IPS DF 4.7 (cell line): ENCODE measurements at regions not wholly inside any gene's neighbourhood (a gene's known extent, or its start where the extent isn't known, plus 50 kb on each side); places are given as distances from the start of the nearest gene placed in this dataset.

Source experiments
- DNase-seq: peaks from one replicate; pipeline ENCODE4 v3.0.0-alpha.2; 2013; ENCODE audit warnings: low spot score; ENCODE audit errors: extremely low read depth

DNA sequence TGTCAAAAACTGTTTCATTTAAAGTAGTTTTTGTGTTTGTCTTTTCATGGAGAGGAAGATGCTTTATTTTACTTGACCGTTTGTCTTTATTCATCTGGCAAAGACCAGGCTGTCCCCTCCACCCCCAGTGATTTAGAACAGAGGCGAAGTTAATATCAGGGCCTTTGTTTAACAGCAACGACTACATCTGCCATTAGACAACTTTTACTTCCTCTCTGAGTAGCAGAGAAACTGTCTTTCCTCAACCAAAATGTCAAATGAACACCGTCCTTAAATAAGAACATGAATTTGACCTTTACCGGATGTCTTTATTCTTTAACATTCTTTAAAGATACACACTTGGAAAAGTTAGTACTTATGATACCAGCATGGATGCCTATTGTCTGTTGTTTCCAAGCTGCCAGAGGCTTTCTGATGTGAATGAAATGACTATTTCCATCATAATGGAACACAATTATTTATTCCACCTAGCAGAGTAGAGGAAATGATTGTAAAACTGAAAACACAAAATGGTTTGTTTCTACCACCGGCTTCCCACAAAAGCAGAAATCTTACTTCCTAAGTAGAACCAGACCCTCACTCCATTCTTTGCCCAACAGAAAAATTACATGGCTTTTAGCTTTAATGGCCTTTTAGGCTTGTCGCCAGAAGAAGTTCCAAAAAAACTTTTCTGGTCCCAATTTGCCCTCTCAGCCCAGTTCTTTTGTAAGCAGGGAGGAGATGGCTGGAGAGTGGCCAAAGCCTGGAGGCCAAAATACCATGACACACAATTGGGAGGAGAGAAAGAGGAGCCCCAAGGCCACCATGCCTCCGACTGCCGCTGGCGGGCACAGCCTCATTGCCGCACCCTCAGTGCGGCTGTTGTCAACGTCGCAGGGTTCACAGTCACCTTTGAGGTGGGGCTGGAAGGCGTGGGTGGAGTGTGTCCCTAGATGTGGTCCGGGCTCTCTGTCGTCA lies 168.5 kb downstream of the TEX36 start:
- no peak for DNase-seq

DNA sequence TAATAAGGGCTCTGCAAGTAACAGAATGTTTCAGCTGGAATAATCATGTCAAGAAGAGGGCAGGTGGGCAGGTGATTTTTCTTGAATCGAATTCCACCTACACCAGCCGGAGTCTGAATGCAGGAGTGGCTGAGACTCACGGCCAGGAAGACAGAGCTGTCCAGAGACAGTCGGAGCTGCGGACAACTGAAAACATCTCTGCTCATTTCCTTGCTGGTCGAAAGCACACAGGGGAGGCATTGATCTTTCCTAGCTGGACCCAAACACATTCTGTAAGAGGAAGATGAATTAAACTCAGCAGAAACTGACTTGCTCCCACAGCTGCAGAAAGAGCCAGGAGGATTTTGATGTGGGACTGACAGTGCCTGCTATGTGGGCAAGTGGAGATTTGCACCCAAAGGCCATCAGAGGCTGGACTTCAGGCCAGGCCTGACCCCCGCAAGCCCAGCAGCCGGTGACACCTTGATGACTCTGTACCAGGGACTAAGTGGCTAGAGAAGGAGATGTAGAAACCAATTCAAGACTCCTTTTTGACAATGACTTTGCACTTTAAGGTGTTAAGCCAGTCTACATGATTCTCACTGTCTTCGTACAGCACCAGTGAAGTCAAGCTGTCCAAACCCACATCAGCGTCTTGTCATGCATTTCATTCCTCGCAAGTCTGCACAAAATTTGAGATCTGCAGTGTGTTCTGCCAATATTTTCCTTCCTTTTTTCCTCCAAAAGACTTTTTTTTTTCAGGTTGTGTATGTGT lies 169.4 kb downstream of the TEX36 start:
- DNase-seq = no peak

DNA sequence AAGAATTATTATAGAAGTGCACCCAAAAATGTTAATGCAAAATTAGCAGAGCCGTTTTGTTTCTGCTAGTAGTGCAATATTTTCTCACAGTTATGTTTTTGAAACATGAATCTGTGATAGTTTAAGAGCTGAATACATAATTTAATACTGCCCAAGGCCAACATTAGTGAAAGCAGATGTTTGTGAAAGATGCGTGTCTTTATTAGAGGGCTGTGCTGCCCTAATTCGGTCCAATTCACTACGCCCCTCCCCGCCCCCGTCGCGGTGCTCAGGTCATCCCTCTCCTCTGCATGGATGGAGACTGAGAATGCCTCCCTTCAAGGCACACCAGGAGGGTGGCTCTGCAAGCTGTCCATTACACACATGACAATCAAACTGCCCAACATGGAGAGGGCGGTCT lies 172.0 kb downstream of the TEX36 start:
- no peak for DNase-seq

DNA sequence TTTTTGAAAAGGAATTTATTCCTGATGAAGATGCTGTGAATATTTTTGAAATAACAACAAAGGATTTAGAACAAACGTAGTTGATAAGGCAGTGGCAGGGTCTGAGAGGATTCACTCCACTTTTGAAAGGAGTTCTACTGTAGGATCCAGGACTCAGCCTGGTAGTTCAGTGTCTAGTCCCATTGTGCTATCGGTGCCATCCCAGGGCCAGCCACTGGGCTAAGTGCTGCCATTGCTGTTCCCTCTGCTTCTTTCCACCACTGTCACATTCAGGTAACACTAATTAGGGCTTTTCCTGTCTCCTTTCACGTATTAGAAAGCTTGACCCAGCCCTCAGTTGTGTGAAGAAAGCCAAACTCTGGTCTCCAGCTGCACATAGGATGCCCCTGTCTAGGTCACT lies 177.3 kb downstream of the TEX36 start:
- no peak for DNase-seq

- DNase-seq = no peak
These were observed 180.7 kb downstream of the TEX36 start for GRCh38 chr10:125502276-125502675.

GRCh38 chr10:125495386-125495785 lies 187.6 kb downstream of the TEX36 start:
- DNase-seq = no peak

DNA sequence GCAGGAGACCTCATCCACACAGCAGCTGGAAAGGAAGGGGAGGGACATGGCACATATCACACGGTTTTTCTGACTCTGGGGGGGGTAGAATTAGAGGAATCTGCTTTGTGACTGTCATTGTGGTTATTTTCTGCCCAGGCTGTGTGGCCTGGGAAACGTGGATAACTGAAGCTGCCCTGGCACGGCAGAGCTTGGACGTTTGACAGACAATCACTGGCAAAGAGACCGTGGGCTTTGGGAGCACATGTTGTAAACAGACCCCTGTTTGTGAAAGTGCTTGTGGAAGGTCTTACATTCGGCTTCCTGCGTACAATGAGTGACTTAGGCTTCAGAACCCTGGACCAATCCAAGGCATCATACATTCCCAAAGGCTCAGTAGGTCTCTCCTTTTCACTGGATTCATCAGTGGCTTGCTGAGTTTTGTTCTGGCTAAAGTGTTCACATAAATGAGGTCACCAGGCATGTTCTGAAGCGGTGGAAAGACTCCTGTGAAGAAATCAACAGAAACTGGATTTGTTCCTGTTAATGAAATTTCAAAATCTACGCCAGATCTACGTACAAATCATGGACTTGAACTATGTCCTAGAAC lies 188.2 kb downstream of the TEX36 start:
- no peak for DNase-seq

DNA sequence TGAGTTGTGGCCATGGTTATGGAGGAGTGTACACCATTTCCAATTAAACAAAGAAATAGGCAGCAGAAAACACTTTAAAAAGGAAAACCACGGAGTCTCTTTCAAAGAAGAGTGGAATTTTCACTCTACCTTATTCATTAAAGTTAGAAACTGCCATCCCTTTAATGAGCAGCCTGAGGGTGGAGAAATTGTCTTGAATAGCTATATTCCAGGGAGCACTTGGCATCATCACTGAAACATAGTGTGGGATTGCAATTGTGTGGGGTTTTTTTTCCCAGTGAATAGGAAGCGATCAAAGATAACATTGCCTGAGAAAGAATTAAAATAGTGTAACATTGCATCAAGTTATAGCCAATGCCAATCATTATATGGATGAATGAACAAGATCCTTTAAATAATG lies 191.6 kb downstream of the TEX36 start:
- DNase-seq = no peak

DNA sequence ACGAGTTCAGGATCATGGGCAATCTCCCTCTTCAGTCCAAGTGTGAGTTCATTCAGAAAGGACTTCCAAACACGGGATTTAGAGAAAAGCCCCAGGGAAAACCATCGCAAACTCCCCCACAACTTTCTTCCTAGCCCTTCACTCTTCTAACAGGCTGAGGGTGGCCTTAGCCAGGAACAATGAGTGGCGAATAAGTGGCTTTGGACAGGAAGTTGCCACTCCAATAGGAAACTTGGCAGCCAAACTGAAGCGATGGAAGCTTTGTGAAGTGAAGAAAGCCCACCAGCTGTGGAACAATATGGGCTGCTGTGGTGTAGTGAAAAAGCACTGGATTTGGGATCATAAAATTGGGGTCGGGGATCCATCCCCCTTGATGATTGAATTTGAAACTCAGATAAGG lies 193.2 kb downstream of the TEX36 start:
- no peak for DNase-seq

DNA sequence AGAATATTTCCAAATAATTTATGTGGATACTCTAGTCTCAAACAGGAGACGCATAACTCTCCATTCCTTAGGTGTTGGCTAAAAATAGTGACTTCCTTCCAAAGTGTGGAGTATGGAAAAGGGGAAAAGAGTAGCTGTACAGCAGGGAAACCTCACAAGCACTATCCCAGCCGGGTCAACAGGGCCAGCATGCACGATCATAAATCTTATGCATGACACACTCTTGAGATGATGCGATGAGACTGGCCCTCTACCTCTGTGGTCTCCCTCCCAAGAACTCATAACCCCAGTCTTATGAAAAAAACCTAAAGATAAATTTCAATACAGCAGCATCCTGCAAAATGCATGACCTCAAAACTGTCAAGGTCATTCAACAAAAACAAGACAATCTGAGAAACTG lies 197.3 kb downstream of the TEX36 start:
- DNase-seq = no peak

DNA sequence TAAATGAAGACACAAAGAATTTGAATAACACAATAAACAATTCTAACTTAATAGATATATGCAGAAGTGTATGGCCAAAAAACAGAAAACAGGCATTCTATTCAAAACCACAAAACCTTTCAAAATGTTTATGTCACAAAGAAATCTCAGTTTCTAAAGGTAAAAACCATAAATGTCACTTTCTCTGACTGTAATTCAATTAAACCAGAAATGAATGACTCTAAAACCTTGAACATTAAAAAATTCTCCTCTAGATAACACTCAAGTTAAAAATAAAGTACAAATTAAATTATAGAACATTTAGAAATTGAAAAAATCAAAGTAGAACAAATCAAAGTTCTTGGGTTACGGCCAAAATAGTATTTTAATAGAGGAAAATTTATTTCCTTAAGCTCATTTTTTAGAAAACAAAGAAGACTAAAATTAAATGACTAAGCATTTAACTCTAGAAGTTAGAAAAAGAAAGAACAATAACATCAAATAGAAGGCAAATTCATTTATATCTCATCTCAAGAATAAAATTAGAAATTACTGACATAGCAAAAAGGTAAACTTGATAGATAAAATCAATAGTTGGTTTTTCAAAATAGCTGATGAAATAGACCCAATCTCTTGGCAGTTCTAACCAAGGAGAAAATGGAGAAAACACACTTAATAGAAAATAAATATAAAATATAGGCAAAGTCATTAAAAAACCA lies 198.8 kb downstream of the TEX36 start:
- DNase-seq = no peak

- no peak for DNase-seq
These were observed 200.3 kb downstream of the TEX36 start for GRCh38 chr10:125482637-125483036.

- no peak for DNase-seq
These were observed 200.9 kb downstream of the TEX36 start for GRCh38 chr10:125482108-125482507.

GRCh38 chr10:125479059-125479458 lies 203.9 kb downstream of the TEX36 start:
- DNase-seq = no peak

- DNase-seq = no peak
These were observed 207.1 kb downstream of the TEX36 start for GRCh38 chr10:125475815-125476214.

DNA sequence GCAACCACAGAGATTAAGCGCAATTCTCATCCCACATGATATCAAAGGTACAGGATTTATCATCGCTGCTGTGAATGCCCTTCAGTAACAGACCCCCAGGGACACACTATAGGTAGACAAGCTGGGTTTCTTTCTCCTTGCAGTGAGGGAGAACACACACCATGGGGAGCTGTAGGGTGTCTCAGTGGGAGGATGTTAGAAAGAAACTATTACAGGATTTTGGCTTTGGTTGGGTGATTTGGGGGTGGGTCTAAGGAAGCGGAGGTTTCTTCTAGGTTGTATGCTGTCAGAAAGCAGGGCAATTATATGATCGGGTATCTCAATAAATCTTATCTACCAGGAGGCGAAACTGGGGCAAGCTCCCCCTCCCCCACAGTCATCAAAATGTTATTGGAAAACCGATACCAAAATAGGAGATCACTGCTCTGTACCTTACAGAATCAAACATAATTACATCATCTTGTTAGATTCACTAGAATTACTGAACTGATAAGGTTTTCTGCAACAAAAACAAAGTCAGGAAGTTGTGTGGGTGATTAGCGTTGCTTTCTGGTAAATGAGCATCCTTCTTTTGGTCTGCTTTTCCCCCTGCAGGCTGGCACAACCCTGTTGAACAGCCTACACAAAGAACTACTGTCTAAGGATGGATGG lies 209.7 kb downstream of the TEX36 start:
- no peak for DNase-seq

DNA sequence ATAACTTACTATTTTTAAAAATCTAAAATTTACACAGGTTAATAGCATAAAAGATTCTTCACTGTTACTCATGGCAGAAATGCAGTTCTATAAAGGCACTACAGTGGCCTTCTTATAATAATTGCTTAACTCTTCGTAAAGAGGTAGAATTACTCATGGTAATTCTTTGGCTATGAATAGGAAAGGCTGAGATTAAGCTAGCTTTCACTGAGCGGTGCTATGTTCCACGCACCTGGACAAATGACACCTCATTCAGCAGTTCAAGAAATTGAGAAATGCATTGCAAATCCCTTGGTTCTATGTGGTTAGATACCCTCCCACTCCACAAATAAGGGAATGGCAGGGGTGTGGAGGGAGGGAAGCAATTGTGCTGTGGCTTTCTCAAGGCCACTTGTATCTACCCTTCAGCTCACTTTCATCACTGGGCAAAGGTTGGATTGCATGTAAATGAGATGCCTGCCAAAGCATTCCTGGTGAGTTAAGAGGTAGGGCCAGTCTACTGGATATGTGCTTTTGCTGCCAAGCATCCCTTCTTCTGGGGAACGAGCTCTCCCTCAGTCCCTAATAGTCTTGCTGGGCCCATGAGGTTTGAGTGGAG lies 210.9 kb downstream of the TEX36 start:
- no peak for DNase-seq

DNA sequence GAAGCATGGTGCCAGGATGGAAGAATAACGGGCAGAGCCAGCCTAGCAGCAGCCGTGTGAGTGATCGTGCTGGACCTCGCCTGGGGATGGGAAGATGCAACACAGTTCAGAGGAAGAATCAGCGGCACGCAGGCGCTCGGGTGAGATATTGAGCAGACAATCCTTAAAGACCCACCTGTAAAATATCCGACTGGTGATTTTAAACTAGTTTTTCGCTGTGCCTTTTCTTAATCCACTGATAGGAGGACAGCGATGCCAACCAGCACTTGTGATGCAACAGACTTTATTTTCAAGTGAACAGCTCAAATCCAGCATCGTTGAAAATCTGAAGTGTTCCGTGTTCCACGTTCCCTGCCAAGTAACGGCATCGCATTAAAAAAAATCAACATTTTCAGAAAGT lies 214.7 kb downstream of the TEX36 start:
- DNase-seq = no peak

- no peak for DNase-seq
These were observed 216.3 kb downstream of the TEX36 start for GRCh38 chr10:125466685-125467084.

DNA sequence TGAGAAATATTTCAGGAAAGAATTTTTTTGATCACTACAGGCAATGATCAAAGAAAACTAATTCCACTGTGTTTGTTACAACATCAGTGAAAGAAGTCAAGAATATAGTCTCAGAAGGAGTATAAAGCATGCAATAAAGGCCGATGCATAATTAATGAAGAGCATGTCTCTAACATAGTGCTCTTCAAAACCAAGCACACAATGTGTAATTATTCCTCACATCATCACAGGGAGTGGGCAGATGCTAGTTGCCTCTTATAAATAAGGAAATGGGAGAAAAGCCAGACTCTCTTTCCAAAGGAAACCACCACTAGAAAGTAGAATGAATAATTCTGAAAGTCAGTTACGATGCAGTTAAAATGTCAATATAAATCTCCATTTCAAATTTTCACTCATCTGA lies 220.1 kb downstream of the TEX36 start:
- DNase-seq = no peak

DNA sequence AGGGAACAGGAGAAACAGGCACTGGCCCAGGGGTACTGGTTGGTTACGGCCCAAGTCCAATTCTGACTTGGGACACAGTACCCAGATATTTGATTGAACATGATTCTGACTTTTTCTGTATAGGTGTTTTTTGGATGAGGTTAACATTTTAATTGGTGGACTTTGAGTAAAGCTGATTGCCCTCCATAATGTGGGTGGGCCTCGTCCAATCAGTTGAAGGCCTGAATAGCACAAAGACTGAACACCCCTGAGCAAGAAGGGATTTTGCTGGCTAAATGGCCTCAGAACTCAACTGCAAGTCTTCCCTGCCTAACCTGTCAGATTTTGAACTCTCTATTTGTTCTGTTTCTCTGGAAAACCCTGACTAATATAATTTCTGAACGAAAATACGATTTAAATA lies 222.6 kb downstream of the TEX36 start:
- DNase-seq = no peak
